K562 (cell line): ENCODE measurements at regions not wholly inside any gene's neighbourhood (a gene's known extent, or its start where the extent isn't known, plus 50 kb on each side); places are given as distances from the start of the nearest gene placed in this dataset.

Source experiments
- ATAC-seq: fragments of 200-7000 bp; cut with Tn5 transposase; 3 replicates; pipeline ENCODE4 v1.9.1; 2020; ENCODE audit warnings: moderate library complexity
- BruUV-seq: library from RNA; stranded (reverse); fragments of 400-500 nt; replicated peaks from 2 replicates; lab custom pipeline; 2021; lab: Mats Ljungman, UMichigan
- CTCF ChIA-PET: fragments of 300-600 bp; formaldehyde crosslinking; extraction: SDS; loops from one replicate; lab custom pipeline; 2021; ENCODE audit warnings: low intra/inter-chr PET ratio; lab: Yijun Ruan, JAX
- POLR2A ChIA-PET: fragments of 300-600, 350-650 bp; sonication (Branson Sonifier 250); formaldehyde crosslinking; extraction: SDS; loops from one replicate; lab custom pipeline; 2021; ENCODE audit warnings: antibody characterized with exemption, inconsistent platforms; lab: Yijun Ruan, JAX
- DNase-seq, 4 experiments: peaks; one replicate each; pipeline versions ENCODE4 v3.0.0 to v3.0.0-alpha.2; 2011 to 2018; ENCODE audit warnings: low spot score in 3 of 4, mixed read lengths in 3 of 4; ENCODE audit errors: extremely low read depth in 1 of 4
- FAIRE-seq: peaks from 2 replicates; lab custom pipeline; 2011; peaks lifted over from hg19 to GRCh38; lab: Jason Lieb, UNC
- H2AFZ ChIP-seq: 2 replicates; pipeline ENCODE4 v1.6.0; 2011; ENCODE audit warnings: low read depth, low read length, control low read depth, inconsistent platforms
- H3K27ac ChIP-seq: fragments of 200-600 bp; 3 replicates; pipeline ENCODE4 v1.8.0; 2011; ENCODE audit warnings: low read depth, mild to moderate bottlenecking, control low read depth, inconsistent platforms, low read length, moderate library complexity, mixed read lengths; ENCODE audit errors: extremely low read depth
- H3K27me3 ChIP-seq, 2 experiments: fragments of 300-600 bp in 1 of 2; 2 replicates in 1 of 2; 3 replicates in 1 of 2; pipeline versions ENCODE4 v1.6.0 to v1.8.0; 2011; ENCODE audit warnings: inconsistent platforms in 2 of 2, low read length in 2 of 2, mild to moderate bottlenecking in 1 of 2, mixed read lengths in 1 of 2, moderate library complexity in 1 of 2; ENCODE audit not compliant: control insufficient read depth in 2 of 2, insufficient read depth in 2 of 2
- H3K36me3 ChIP-seq: fragments of 300-600 bp; 3 replicates; pipeline ENCODE4 v1.8.0; 2011; ENCODE audit warnings: mild to moderate bottlenecking, low read length, inconsistent platforms; ENCODE audit not compliant: control insufficient read depth, insufficient read depth
- H3K4me1 ChIP-seq, 2 experiments: fragments of 200-600 bp in 1 of 2; replicated peaks in 1 of 2; 2 replicates in 1 of 2; 3 replicates in 1 of 2; pipeline versions ENCODE4 v1.5.1 to v1.8.0; 2011; ENCODE audit warnings: inconsistent platforms in 2 of 2, low read length in 2 of 2, mild to moderate bottlenecking in 1 of 2, mixed read lengths in 1 of 2, moderate library complexity in 1 of 2; ENCODE audit not compliant: control insufficient read depth in 2 of 2, insufficient read depth in 2 of 2
- H3K4me2 ChIP-seq: 2 replicates; pipeline ENCODE4 v1.6.1; 2011; ENCODE audit warnings: low read length, control low read depth, inconsistent platforms, mixed read lengths; ENCODE audit not compliant: insufficient read depth
- H3K4me3 ChIP-seq: fragments of 200-600 bp; sonication (generic), shearing (Covaris generic); 2 replicates; pipeline ENCODE4 v1.5.1; 2016; ENCODE audit warnings: control low read depth, inconsistent platforms
- H3K79me2 ChIP-seq: fragments of 200-600 bp; 3 replicates; pipeline ENCODE4 v1.8.0; 2011; ENCODE audit warnings: low read length, inconsistent platforms; ENCODE audit not compliant: control insufficient read depth, insufficient read depth
- H3K9ac ChIP-seq, 2 experiments: 2 replicates each; pipeline versions ENCODE4 v1.6.0 to v1.6.1; 2011; ENCODE audit warnings: low read depth in 2 of 2, low read length in 2 of 2, control low read depth in 1 of 2, inconsistent platforms in 1 of 2, mild to moderate bottlenecking in 1 of 2, mixed read lengths in 1 of 2; ENCODE audit not compliant: insufficient read depth in 1 of 2
- H3K9me1 ChIP-seq: one replicate; pipeline ENCODE4 v1.6.0; 2011; ENCODE audit warnings: inconsistent platforms, mild to moderate bottlenecking, low read length, moderate library complexity; ENCODE audit not compliant: control insufficient read depth, insufficient read depth
- H3K9me3 ChIP-seq: replicated peaks from 2 replicates; pipeline ENCODE4 v1.5.1; 2011; ENCODE audit warnings: low read depth, low read length, inconsistent platforms; ENCODE audit not compliant: control insufficient read depth, insufficient read depth
- H4K20me1 ChIP-seq: replicated peaks from 2 replicates; pipeline ENCODE4 v1.6.1; 2011; ENCODE audit warnings: low read length, inconsistent platforms, mixed read lengths; ENCODE audit not compliant: control insufficient read depth, insufficient read depth
- BDP1 ChIP-seq: IDR thresholded peaks from 3 replicates; pipeline ENCODE4 v1.6.1; 2011; ENCODE audit not compliant: insufficient read length, insufficient read depth
- ETV1 ChIP-seq: fragments of 450-650 bp; conservative IDR thresholded peaks from 2 replicates; pipeline ENCODE4 v1.6.1; 2016; ENCODE audit warnings: missing genetic modification characterization, control low read depth, low read depth, missing compliant biosample characterization
- GTF2A2 ChIP-seq: IDR thresholded peaks from 2 replicates; pipeline ENCODE4 v1.6.1; 2016; ENCODE audit warnings: mild to moderate bottlenecking, missing genetic modification characterization, missing compliant biosample characterization
- KAT7 ChIP-seq: sonication (generic); formaldehyde crosslinking; IDR thresholded peaks from 2 replicates; pipeline ENCODE4 v1.8.0; 2022; ENCODE audit warnings: missing genetic modification reagents, mild to moderate bottlenecking, borderline replicate concordance
- MYC ChIP-seq, 2 experiments: fragments of 250-450 bp in 1 of 2; sonication (Bioruptor Pico) in 1 of 2; IDR thresholded peaks; 2 replicates each; pipeline versions ENCODE4 v1.5.1 to v1.6.1; 2012 to 2021; ENCODE audit warnings: low read depth in 2 of 2, borderline replicate concordance in 1 of 2, improper control_type of control experiment in 1 of 2, low read length in 1 of 2, mild to moderate bottlenecking in 1 of 2, moderate library complexity in 1 of 2
- NCOA2 ChIP-seq, 2 experiments: fragments of 450-650 bp; IDR thresholded peaks; 2 replicates each; pipeline ENCODE4 v1.6.1; 2018; ENCODE audit warnings: mild to moderate bottlenecking in 2 of 2, moderate library complexity in 1 of 2; ENCODE audit not compliant: partially characterized antibody in 2 of 2
- POLR2A ChIP-seq: fragments of 450-650 bp; conservative IDR thresholded peaks from 2 replicates; pipeline ENCODE4 v1.6.1; 2016
- TEAD4 ChIP-seq, 2 experiments: sonication (generic) in 1 of 2; formaldehyde crosslinking in 1 of 2; IDR thresholded peaks; 2 replicates each; pipeline versions ENCODE4 v1.6.1 to v1.8.0; 2012 to 2022; ENCODE audit warnings: borderline replicate concordance in 1 of 2, inconsistent platforms in 1 of 2, low read length in 1 of 2, mild to moderate bottlenecking in 1 of 2, missing genetic modification reagents in 1 of 2
- WHSC1 ChIP-seq: IDR thresholded peaks from one replicate; pipeline ENCODE4 v1.6.1; 2012; ENCODE audit warnings: low read length, control low read depth, inconsistent platforms
- ZNF311 ChIP-seq: fragments of 250-450 bp; sonication (Bioruptor Pico); IDR thresholded peaks from 2 replicates; pipeline ENCODE4 v1.4.0; 2020; ENCODE audit warnings: mild to moderate bottlenecking, moderate library complexity
- WGBS: fragments of 100-300 bp; shearing (Covaris generic); methylation state at CpG from one replicate; pipeline ENCODE4 v1.1.6; 2016; ENCODE audit warnings: low coverage, mixed read lengths; ENCODE audit not compliant: insufficient coverage; ENCODE audit errors: missing lambda C conversion rate; 5-methylcytosine and 5-hydroxymethylcytosine counted together
- in situ Hi-C: fragments of 300-500 bp; cut with MboI; formaldehyde crosslinking; loops from 4 replicates; pipeline ENCODE4 v1.15.0; 2018; ENCODE audit warnings: inconsistent platforms, mixed read lengths
- intact Hi-C: fragments of 100-400 bp; cut with micrococcal nuclease; formaldehyde crosslinking; loops from 2 replicates; pipeline ENCODE4 v1.14.2; 2022

DNA sequence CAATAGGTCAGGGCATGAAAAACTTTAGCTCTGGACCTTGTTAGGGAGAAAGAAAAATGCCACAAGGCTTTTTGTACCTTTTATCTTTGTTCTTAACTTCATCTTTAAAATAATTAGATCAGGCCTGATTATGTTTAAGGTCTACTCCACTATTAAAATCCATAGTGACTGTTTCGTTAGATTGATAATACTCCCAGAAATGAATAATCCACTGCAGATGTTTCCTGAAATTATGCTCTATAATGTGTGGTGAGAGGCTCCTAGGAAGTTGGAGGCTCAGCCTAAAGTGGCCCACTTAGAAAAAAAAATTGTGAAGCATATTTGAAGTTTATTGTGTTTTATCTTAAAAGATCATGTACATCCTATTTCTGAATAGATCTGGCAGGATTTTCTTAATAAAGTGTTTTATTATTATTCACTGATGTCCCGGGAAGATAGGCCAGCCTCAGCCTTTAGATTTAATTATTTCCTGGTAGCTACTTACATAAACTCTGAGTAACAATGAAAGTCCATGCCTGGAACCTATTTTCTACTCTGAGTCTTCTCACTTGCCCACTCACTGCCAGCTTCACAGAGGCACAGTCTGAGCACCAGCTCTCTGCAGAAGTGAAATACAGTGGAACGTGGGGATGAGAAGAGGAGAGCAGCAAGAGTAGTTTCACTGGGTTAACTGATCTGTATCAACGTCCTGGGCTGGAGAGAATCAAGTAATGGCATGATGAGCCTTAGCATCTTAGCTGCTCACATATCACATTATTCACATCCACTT is 126.8 kb upstream of the TMEM170B start:
- DNase-seq (no peak), ATAC-seq (no peak), FAIRE-seq (no peak)
- Histone ChIP-seq H3K4me1 (no peaks in the 10 kb centered on the region), H3K36me3 (no peaks in the 10 kb centered on the region), H3K9me3 (no peaks in the 10 kb centered on the region), H3K9me1 (no peaks in the 10 kb centered on the region), H2AFZ (no peak overlapping the region), H3K4me3 (no peak overlapping the region), H3K4me2 (no peak overlapping the region), H3K9ac (no peak overlapping the region), H3K27ac (no peak overlapping the region), H4K20me1 (no peaks in the 10 kb centered on the region), H3K27me3 (no peaks in the 10 kb centered on the region), H3K79me2 (no peaks in the 10 kb centered on the region)
- ChIA-PET POLR2A (no interaction called here), CTCF (no interaction called here)
- in situ Hi-C loops (no loop called here), intact Hi-C loops (no loop called here)
- WGBS: 2% methylated on average over 4 of the region's 4 CpGs
- no peak for TF ChIP-seq KAT7 (CRISPR knock-in tag)
- no peak for TF ChIP-seq ETV1 (tag)
- no peak for TF ChIP-seq ZNF311 (CRISPR knock-in tag)
- no peak for TF ChIP-seq NCOA2 (IDR thresholded peaks at IDR 0.05; ENCODE audit: partially characterized antibody in 2 of 2)
- TF ChIP-seq MYC (IDR thresholded peaks at IDR 0.05; ENCODE audit: low read depth, low read length): no peak
- no peak for TF ChIP-seq MYC (CRISPR knock-in tag; IDR thresholded peaks at IDR 0.05; ENCODE audit: borderline replicate concordance, low read depth)
- TF ChIP-seq WHSC1: no peak
- TF ChIP-seq POLR2A: no peak
- no peak for TF ChIP-seq BDP1
- TF ChIP-seq TEAD4 (IDR thresholded peaks at IDR 0.05; ENCODE audit: low read length): no peak
- no peak for TF ChIP-seq TEAD4 (CRISPR knock-in tag; IDR thresholded peaks at IDR 0.05; ENCODE audit: borderline replicate concordance)
- TF ChIP-seq GTF2A2 (tag): no peak
- no TSS peak for BruUV-seq
